Transverse colon (tissue), 4 donors: ENCODE measurements at regions not wholly inside any gene's neighbourhood (a gene's known extent, or its start where the extent isn't known, plus 50 kb on each side); places are given as distances from the start of the nearest gene placed in this dataset.

Experiments used
- DNase-seq: peaks from one replicate; pipeline ENCODE4 v3.0.0-alpha.2; 2019
- H3K27ac ChIP-seq, 4 donors: fragments of 200-600 bp; sonication (generic); 2 replicates each; pipeline ENCODE4 v1.5.1; 2016 to 2018; ENCODE audit warnings: inconsistent platforms in 4 of 4
- H3K27me3 ChIP-seq: fragments of 200-600 bp; sonication (generic); 2 replicates; pipeline ENCODE4 v1.5.1; 2017; ENCODE audit warnings: inconsistent platforms
- H3K36me3 ChIP-seq, 4 donors: fragments of 200-600 bp; sonication (generic); 2 replicates each; pipeline ENCODE4 v1.5.1; 2017 to 2019; ENCODE audit warnings: inconsistent platforms in 4 of 4
- H3K4me1 ChIP-seq, 4 donors: fragments of 200-600 bp; sonication (generic); 2 replicates each; pipeline ENCODE4 v1.5.1; 2017 to 2020; ENCODE audit warnings: inconsistent platforms in 4 of 4
- H3K4me3 ChIP-seq, 4 donors: fragments of 200-600 bp; sonication (generic); 1 replicate in 1 of 4; 2 replicates in 3 of 4; pipeline versions ENCODE4 v1.5.1 to v1.6.1; 2017 to 2019; ENCODE audit warnings: inconsistent platforms in 4 of 4
- H3K9me3 ChIP-seq, 2 donors: fragments of 200-600 bp; sonication (generic); 2 replicates each; pipeline ENCODE4 v1.5.1; 2017 to 2019; ENCODE audit warnings: inconsistent platforms in 2 of 2
- EP300 ChIP-seq: sonication (generic); formaldehyde crosslinking; IDR thresholded peaks from one replicate; pipeline ENCODE4 v1.6.1; 2017; ENCODE audit warnings: antibody characterized with exemption, low read depth
- POLR2A ChIP-seq: fragments of 450-650 bp; IDR thresholded peaks from one replicate; pipeline ENCODE4 v1.6.1; 2016; ENCODE audit warnings: antibody characterized with exemption, mild to moderate bottlenecking, moderate library complexity
- POLR2AphosphoS5 ChIP-seq, 3 donors: sonication (generic); formaldehyde crosslinking; IDR thresholded peaks; one replicate each; pipeline ENCODE4 v1.6.1; 2016; ENCODE audit warnings: antibody characterized with exemption in 3 of 3
- WGBS, 2 donors: methylation state at CpG; one replicate each; pipeline ENCODE4 v1.1.5; 2018; ENCODE audit warnings: low coverage in 1 of 2; 5-methylcytosine and 5-hydroxymethylcytosine counted together
- in situ Hi-C, 4 donors: fragments of 200-750 bp; cut with MboI; loops; one replicate each; pipeline versions ENCODE4 v1.15.0 to v1.15.1; 2017; ENCODE audit warnings: low sequenced_read_pairs in 3 of 4, low pct_ligation_motif_present in 1 of 4, low pct_unique_long_range_greater_than_20kb in 1 of 4
- intact Hi-C: fragments of 100-400 bp; cut with DNase I; formaldehyde crosslinking; loops from one replicate; pipeline ENCODE4 v1.15.1; 2023; ENCODE audit warnings: low total_unique reads
- TF ChIP-seq, protein P1 (sequence below), 5 experiments: fragments of 200-600 bp in 3 of 5; fragments of 450-650 bp in 2 of 5; sonication (generic) in 3 of 5; IDR thresholded peaks; 1 replicate in 2 of 5; 2 replicates in 3 of 5; pipeline ENCODE4 v1.5.1; 2016 to 2017; ENCODE audit warnings: antibody characterized with exemption in 5 of 5, inconsistent platforms in 3 of 5, mild to moderate bottlenecking in 2 of 5, moderate library complexity in 1 of 5

DNA sequence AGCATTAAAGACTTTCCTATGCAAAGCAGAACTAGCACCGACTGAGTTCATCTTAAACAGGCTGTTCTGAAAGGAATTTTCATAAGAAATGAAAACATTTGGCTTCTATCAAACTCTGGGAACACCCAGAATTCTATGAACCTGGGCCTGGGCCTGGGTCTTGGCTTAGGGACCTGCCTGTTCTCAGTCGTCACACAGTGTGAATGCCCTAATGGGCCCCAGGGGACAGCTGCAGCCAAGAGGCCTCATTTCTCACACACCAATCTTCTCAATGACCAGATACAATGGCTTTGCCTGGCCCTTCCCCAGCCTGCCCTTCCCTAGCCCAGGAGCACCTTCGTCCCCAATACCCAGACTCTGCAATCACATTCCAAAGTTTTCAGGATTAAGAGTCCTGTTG is 234.9 kb upstream of the ARHGAP20 start:
- intact Hi-C loops (no loop called here), in situ Hi-C loops (no loop called here)
- no peak overlapping the region for H3K4me3 ChIP-seq
- H3K27ac ChIP-seq, result no peak overlapping the region
- H3K9me3 ChIP-seq, result no peaks in the 10 kb centered on the region
- DNase-seq, result no peak
- no peaks in the 10 kb centered on the region for H3K4me1 ChIP-seq
- TF ChIP-seq, protein P1, sequence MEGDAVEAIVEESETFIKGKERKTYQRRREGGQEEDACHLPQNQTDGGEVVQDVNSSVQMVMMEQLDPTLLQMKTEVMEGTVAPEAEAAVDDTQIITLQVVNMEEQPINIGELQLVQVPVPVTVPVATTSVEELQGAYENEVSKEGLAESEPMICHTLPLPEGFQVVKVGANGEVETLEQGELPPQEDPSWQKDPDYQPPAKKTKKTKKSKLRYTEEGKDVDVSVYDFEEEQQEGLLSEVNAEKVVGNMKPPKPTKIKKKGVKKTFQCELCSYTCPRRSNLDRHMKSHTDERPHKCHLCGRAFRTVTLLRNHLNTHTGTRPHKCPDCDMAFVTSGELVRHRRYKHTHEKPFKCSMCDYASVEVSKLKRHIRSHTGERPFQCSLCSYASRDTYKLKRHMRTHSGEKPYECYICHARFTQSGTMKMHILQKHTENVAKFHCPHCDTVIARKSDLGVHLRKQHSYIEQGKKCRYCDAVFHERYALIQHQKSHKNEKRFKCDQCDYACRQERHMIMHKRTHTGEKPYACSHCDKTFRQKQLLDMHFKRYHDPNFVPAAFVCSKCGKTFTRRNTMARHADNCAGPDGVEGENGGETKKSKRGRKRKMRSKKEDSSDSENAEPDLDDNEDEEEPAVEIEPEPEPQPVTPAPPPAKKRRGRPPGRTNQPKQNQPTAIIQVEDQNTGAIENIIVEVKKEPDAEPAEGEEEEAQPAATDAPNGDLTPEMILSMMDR (IDR thresholded peaks at IDR 0.05), result no peak
- TF ChIP-seq POLR2A (no peak), EP300 (no peak), POLR2AphosphoS5 (IDR thresholded peaks at IDR 0.05) (no peak)
- H3K36me3 ChIP-seq, result no peaks in the 10 kb centered on the region
- WGBS, 2 donors, result 77% methylated on average over 3 of the region's 3 CpGs; no CpG with 5 or more reads in 1 of the 2 donors
- no peaks in the 10 kb centered on the region for H3K27me3 ChIP-seq

DNA sequence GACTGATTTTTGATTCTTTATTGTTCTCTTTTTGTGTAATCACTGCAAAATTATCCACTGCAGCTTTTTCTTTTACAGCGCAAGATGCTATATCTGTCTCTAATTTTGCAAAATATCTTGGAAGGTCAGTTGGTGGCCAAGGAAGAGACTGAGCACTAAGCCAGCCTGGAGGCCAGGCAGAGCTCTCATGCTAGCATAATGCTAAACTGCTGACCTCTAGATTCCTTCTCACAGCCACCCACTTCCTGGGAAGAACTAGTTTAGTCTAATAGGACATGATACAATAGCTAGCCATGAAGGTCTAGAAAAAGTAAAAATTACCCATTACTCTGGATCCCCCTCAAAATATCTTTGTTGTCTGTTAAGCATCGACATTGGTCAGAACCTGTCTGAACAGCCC is 227.2 kb upstream of the ARHGAP20 start:
- no peak overlapping the region for H3K4me3 ChIP-seq
- intact Hi-C loops, result no loop called here
- no peak overlapping the region for H3K27ac ChIP-seq
- no peak for TF ChIP-seq EP300
- TF ChIP-seq, protein P1 (IDR thresholded peaks at IDR 0.05), result no peak
- no peak for TF ChIP-seq POLR2A
- TF ChIP-seq POLR2AphosphoS5 (IDR thresholded peaks at IDR 0.05), result no peak
- no peaks in the 10 kb centered on the region for H3K4me1 ChIP-seq
- no peaks in the 10 kb centered on the region for H3K9me3 ChIP-seq
- no peaks in the 10 kb centered on the region for H3K36me3 ChIP-seq
- no peaks in the 10 kb centered on the region for H3K27me3 ChIP-seq
- in situ Hi-C loops, result no loop called here
- 94 to 100% methylated on average over 2 of the region's 2 CpGs for WGBS, 2 donors
- DNase-seq, result no peak

DNA sequence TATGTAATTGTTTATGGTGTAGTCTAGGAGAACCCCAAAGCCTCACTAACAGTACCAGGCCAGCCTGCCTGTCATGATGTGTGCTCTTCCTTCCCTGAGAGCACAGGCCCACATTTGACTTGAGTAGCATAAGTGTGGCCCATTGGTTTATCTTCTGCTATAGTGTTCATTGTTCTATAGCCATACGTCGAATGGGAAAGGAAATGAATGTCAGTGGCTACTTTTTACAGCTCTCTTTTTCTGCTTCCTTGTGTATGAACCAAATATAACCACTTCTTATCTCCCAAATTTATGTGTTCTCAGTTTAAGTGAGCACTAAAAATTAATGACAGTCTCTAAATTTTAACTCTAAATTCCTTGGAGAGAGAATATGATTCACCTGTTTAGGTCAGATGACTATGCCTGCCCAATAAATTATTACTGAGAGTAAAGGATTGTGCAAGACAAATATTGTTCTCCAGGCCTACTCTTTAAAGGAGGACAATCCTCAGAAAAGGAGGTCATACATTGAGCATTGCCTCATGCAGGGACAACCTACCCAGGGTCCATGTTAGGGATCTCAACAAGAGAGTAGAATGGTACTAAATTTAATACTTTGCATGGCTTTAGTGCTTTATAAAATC is 222.9 kb upstream of the ARHGAP20 start:
- Histone ChIP-seq H3K9me3 (no peaks in the 10 kb centered on the region), H3K4me1 (no peaks in the 10 kb centered on the region), H3K27ac (no peak overlapping the region), H3K36me3 (no peaks in the 10 kb centered on the region), H3K27me3 (no peaks in the 10 kb centered on the region), H3K4me3 (no peak overlapping the region)
- WGBS, 2 donors, result 48 to 59% methylated on average over 2 of the region's 2 CpGs
- in situ Hi-C loops (no loop called here), intact Hi-C loops (no loop called here)
- DNase-seq, result no peak
- TF ChIP-seq POLR2AphosphoS5 (IDR thresholded peaks at IDR 0.05) (no peak), EP300 (no peak), POLR2A (no peak)
- TF ChIP-seq, protein P1 (IDR thresholded peaks at IDR 0.05), result no peak

DNA sequence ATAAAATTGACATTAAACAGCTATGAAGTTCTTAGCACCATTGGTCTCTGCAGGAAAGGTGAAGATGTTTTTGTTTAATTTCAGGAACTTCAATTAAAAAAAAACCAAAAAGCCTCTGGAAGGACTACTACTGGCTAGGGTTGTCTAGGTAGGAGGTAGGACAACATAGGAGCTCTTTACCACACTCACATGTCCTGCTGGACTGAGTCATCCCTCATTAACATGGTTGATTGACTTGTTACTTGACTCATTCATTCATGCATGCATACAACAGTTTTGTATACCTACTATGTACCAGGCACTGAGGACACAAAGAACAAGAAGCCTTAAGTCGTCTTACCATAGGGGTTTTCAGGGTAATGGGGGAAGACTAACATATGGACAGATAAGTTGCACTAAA is 216.9 kb upstream of the ARHGAP20 start:
- TF ChIP-seq POLR2A (no peak), POLR2AphosphoS5 (IDR thresholded peaks at IDR 0.05) (no peak)
- TF ChIP-seq, protein P1 (IDR thresholded peaks at IDR 0.05), result no peak
- no peak overlapping the region for H3K27ac ChIP-seq
- H3K4me3 ChIP-seq, result no peak overlapping the region
- no peaks in the 10 kb centered on the region for H3K4me1 ChIP-seq
- H3K27me3 ChIP-seq, result no peaks in the 10 kb centered on the region
- no peaks in the 10 kb centered on the region for H3K9me3 ChIP-seq
- H3K36me3 ChIP-seq, result no peaks in the 10 kb centered on the region
- intact Hi-C loops (no loop called here), in situ Hi-C loops (no loop called here)
- no peak for DNase-seq
- 50% methylated on average over 1 of the region's 1 CpG; no CpG with 5 or more reads in 1 of the 2 donors for WGBS, 2 donors
